HL-60 (cell line): ENCODE measurements at regions not wholly inside any gene's neighbourhood (a gene's known extent, or its start where the extent isn't known, plus 50 kb on each side); places are given as distances from the start of the nearest gene placed in this dataset.

Source experiments
- DNase-seq, 2 experiments: peaks; one replicate each; pipeline ENCODE4 v3.0.0-alpha.2; 2010 to 2020; ENCODE audit warnings: low read depth in 1 of 2, low spot score in 1 of 2
- H3K27ac ChIP-seq: fragments of 250-450 bp; sonication (Bioruptor Pico); replicated peaks from 2 replicates; pipeline ENCODE4 v1.5.1; 2020; ENCODE audit warnings: mild to moderate bottlenecking, moderate library complexity
- H3K27me3 ChIP-seq: fragments of 250-450 bp; sonication (Bioruptor Pico); 2 replicates; pipeline ENCODE4 v1.5.1; 2021; ENCODE audit warnings: mild to moderate bottlenecking, moderate library complexity; ENCODE audit not compliant: insufficient read depth, poor library complexity, severe bottlenecking
- H3K4me3 ChIP-seq: replicated peaks from 2 replicates; pipeline ENCODE4 v1.5.1; 2011; ENCODE audit warnings: mild to moderate bottlenecking, control low read depth, low read length; ENCODE audit not compliant: insufficient read depth
- CTCF ChIP-seq: IDR thresholded peaks from one replicate; pipeline ENCODE4 v1.5.1; 2011; ENCODE audit warnings: low read length, control low read depth, inconsistent platforms; ENCODE audit not compliant: insufficient read depth
- GABPA ChIP-seq: IDR thresholded peaks from 2 replicates; pipeline ENCODE4 v1.6.1; 2012; ENCODE audit warnings: low read depth
- POLR2AphosphoS5 ChIP-seq: IDR thresholded peaks from 2 replicates; pipeline ENCODE4 v1.6.1; 2012; ENCODE audit warnings: low read depth
- REST ChIP-seq: IDR thresholded peaks from 2 replicates; pipeline ENCODE4 v1.6.1; 2012; ENCODE audit warnings: low read depth; ENCODE audit not compliant: insufficient replicate concordance
- SPI1 ChIP-seq: IDR thresholded peaks from 2 replicates; pipeline ENCODE4 v1.6.1; 2012; ENCODE audit warnings: low read depth, mild to moderate bottlenecking, borderline replicate concordance

- Histone ChIP-seq H3K27me3 (no peaks in the 10 kb centered on the region), H3K27ac (no peak overlapping the region), H3K4me3 (no peak overlapping the region)
- TF ChIP-seq POLR2AphosphoS5 (no peak), SPI1 (no peak)
- DNase-seq = no peak
Measured at GRCh38 chr2:76080154-76080553, 369.4 kb upstream of the GCFC2 start.

GRCh38 chr2:76075126-76075525 lies 364.4 kb upstream of the GCFC2 start:
- Histone ChIP-seq H3K27ac (no peak overlapping the region), H3K4me3 (no peak overlapping the region), H3K27me3 (no peaks in the 10 kb centered on the region)
- DNase-seq = no peak
- TF ChIP-seq POLR2AphosphoS5 (no peak), REST (no peak), SPI1 (no peak), GABPA (no peak)

GRCh38 chr2:76073992-76074604 lies 363.4 kb upstream of the GCFC2 start:
- Histone ChIP-seq H3K27ac (no peak overlapping the region), H3K27me3 (no peaks in the 10 kb centered on the region), H3K4me3 (no peak overlapping the region)
- no peak for TF ChIP-seq POLR2AphosphoS5
- TF ChIP-seq GABPA = no peak
- no peak for TF ChIP-seq CTCF
- TF ChIP-seq SPI1 = no peak
- no peak for TF ChIP-seq REST
- DNase-seq = no peak

- H3K4me3 ChIP-seq = no peak overlapping the region
- no peak overlapping the region for H3K27ac ChIP-seq
- DNase-seq = no peak
- no peak for TF ChIP-seq REST
- TF ChIP-seq CTCF = no peak
- no peak for TF ChIP-seq POLR2AphosphoS5
- no peak for TF ChIP-seq SPI1
- no peaks in the 10 kb centered on the region for H3K27me3 ChIP-seq
Measured at GRCh38 chr2:76050196-76050595, 339.5 kb upstream of the GCFC2 start.
